WI38 (cell line): ENCODE measurements at regions not wholly inside any gene's neighbourhood (a gene's known extent, or its start where the extent isn't known, plus 50 kb on each side); places are given as distances from the start of the nearest gene placed in this dataset.
"Not testable (repeated sequence)": the region's sequence is repeated elsewhere in the genome, so short reads cannot be mapped to it uniquely, and the experiment has no call there.

Experiments used
- H3K4me3 ChIP-seq: 2 replicates; pipeline ENCODE4 v1.5.1; 2011; ENCODE audit warnings: low read depth, mild to moderate bottlenecking, control low read depth, low read length
- CTCF ChIP-seq: IDR thresholded peaks from 2 replicates; pipeline ENCODE4 v1.5.1; 2012; ENCODE audit warnings: low read depth, mild to moderate bottlenecking, control low read depth, low read length

DNA sequence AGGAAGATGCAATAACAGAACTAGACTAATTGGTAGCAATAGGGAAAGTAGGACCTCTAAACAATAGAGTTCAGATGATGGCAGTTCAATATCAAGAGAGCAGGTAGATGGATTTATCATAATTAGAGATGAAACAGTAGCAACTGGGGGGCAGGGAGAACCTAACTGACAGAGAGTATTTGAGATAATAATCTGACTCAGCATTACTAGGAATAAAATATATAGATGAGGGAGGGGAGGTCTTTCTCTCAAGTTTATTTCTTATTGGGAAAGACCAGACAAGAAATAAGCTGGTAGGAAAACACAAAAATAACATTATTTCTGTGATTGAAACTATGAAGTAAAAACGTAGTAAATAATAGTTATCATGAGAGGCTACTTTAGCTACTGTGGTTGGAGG, 1656.7 kb upstream of the B3GALT2 start:
- H3K4me3 ChIP-seq = no peak overlapping the region
- no peak for TF ChIP-seq CTCF

DNA sequence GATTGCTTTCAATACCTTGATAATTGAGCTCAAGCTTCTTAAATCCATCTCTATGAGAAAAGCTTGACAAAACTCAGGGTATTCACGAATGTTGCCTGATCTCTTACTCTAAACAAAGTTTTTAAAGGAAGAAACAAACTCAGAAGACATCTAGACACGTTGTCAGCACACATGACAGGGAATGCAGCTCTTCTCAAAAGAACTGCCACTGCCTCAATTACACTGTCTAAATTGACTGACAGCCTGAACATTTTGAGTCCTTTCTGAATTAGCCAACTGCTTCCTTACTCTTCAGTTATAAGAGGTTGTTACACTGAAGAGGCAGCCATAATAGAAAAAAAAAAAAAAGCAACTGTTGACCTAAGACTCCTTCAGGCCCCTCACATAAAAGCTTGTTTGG, 1646.7 kb upstream of the B3GALT2 start:
- H3K4me3 ChIP-seq = no peak overlapping the region
- no peak for TF ChIP-seq CTCF

DNA sequence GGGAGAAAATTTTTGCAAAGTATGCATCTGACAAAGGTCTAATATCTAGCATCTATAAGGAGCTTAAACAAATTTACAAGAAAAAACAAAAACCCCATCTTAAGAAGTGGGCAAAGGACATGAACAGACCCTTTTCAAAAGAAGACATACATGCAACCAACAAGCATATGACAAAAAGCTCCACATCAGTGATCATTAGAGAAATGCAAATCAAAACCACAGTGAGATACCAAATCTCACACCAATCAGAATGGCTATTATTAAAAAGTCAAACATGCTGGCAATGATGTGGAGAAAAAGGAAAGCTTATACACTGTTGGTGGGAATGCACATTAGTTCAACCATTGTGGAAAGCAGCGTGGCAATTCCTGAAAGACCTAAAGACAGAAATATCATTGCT, 1645.2 kb upstream of the B3GALT2 start:
- H3K4me3 ChIP-seq = not testable (repeated sequence)

GRCh38 chr1:194830387-194830786, 1644.0 kb upstream of the B3GALT2 start:
- no peak for TF ChIP-seq CTCF
- no peak overlapping the region for H3K4me3 ChIP-seq

DNA sequence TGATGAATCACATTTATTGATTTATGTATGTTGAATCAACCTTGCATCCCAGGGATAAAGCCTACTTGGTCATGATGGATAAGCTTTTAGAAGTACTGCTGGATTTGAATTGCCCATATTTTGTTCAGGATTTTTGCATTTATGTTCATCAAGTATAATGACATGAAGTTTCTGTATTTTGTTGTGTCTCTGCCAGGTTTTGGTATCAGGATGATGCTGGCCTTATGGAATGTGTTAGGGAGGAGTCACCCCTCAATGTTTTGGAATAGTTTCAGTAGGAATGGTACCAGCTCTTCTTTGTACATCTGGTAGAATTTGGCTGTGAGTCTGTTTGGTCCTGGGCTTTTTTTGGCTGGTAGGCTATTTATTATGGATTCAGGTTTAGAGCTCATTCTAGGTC, 1643.1 kb upstream of the B3GALT2 start:
- TF ChIP-seq CTCF = no peak
- no peak overlapping the region for H3K4me3 ChIP-seq

GRCh38 chr1:194825382-194825781, 1639.0 kb upstream of the B3GALT2 start:
- no peak overlapping the region for H3K4me3 ChIP-seq
- no peak for TF ChIP-seq CTCF

- H3K4me3 ChIP-seq = no peak overlapping the region
- TF ChIP-seq CTCF = no peak
Measured at GRCh38 chr1:194821091-194821490, 1634.7 kb upstream of the B3GALT2 start.

- no peak overlapping the region for H3K4me3 ChIP-seq
- no peak for TF ChIP-seq CTCF
Measured at GRCh38 chr1:194818674-194819073, 1632.3 kb upstream of the B3GALT2 start.
